HepG2 (cell line): ENCODE measurements at regions not wholly inside any gene's neighbourhood (a gene's known extent, or its start where the extent isn't known, plus 50 kb on each side); places are given as distances from the start of the nearest gene placed in this dataset.

Experiments used
- ATAC-seq: fragments of 200-7000 bp; cut with Tn5 transposase; 3 replicates; pipeline ENCODE4 v1.9.1; 2020; ENCODE audit warnings: mild to moderate bottlenecking, moderate library complexity
- BruUV-seq: library from RNA; stranded (reverse); fragments of 400-500 nt; replicated peaks from 2 replicates; lab custom pipeline; 2021; lab: Mats Ljungman, UMichigan
- CTCF ChIA-PET: fragments of 300-600 bp; formaldehyde crosslinking; extraction: SDS; loops from one replicate; lab custom pipeline; 2021; ENCODE audit warnings: low total read pairs, inconsistent platforms, low intra/inter-chr PET ratio; lab: Yijun Ruan, JAX
- POLR2A ChIA-PET: fragments of 350-600 bp; sonication (Branson Sonifier 250); formaldehyde crosslinking; loops from one replicate; lab custom pipeline; 2020; ENCODE audit warnings: antibody characterized with exemption, inconsistent platforms; lab: Yijun Ruan, JAX
- DNase-seq: peaks from one replicate; pipeline ENCODE4 v3.0.0-alpha.2; 2015; ENCODE audit warnings: low spot score
- FAIRE-seq: peaks from 3 replicates; lab custom pipeline; 2011; peaks lifted over from hg19 to GRCh38; lab: Jason Lieb, UNC
- H2AFZ ChIP-seq: one replicate; pipeline ENCODE4 v1.6.1; 2011; ENCODE audit warnings: low read length, inconsistent platforms
- H3K27ac ChIP-seq: fragments of 300-600 bp; 3 replicates; pipeline ENCODE4 v1.8.0; 2011; ENCODE audit warnings: mixed run types, mild to moderate bottlenecking, mixed read lengths, low read length, inconsistent platforms; ENCODE audit not compliant: insufficient read depth; ENCODE audit errors: extremely low read length
- H3K27me3 ChIP-seq, 2 experiments: fragments of 200-600 bp in 1 of 2; 2 replicates in 1 of 2; 3 replicates in 1 of 2; pipeline versions ENCODE4 v1.6.0 to v1.8.0; 2011; ENCODE audit warnings: low read length in 2 of 2, mild to moderate bottlenecking in 2 of 2, moderate library complexity in 2 of 2, inconsistent platforms in 1 of 2; ENCODE audit not compliant: insufficient read depth in 2 of 2, control insufficient read depth in 1 of 2
- H3K36me3 ChIP-seq, 2 experiments: fragments of 200-600 bp in 1 of 2; replicated peaks in 1 of 2; 2 replicates in 1 of 2; 3 replicates in 1 of 2; pipeline versions ENCODE4 v1.5.1 to v1.8.0; 2011; ENCODE audit warnings: low read length in 2 of 2, inconsistent platforms in 1 of 2; ENCODE audit not compliant: insufficient read depth in 2 of 2, control insufficient read depth in 1 of 2
- H3K4me1 ChIP-seq: 2 replicates; pipeline ENCODE4 v1.5.1; 2012; ENCODE audit warnings: low read length, inconsistent platforms; ENCODE audit not compliant: insufficient read depth
- H3K4me2 ChIP-seq: 2 replicates; pipeline ENCODE4 v1.6.0; 2011; ENCODE audit warnings: low read depth, low read length, inconsistent platforms
- H3K4me3 ChIP-seq, 3 experiments: fragments of 200-600 bp in 1 of 3; sonication (generic), shearing (Covaris generic) in 1 of 3; replicated peaks in 1 of 3; 2 replicates each; pipeline ENCODE4 v1.5.1; 2011 to 2016; ENCODE audit warnings: low read length in 3 of 3, inconsistent platforms in 2 of 3, low read depth in 2 of 3, mild to moderate bottlenecking in 2 of 3, control low read depth in 1 of 3, mixed read lengths in 1 of 3; ENCODE audit not compliant: insufficient read depth in 1 of 3
- H3K79me2 ChIP-seq: one replicate; pipeline ENCODE4 v1.6.1; 2011; ENCODE audit warnings: low read length, inconsistent platforms; ENCODE audit not compliant: insufficient read depth
- H3K9ac ChIP-seq: 2 replicates; pipeline ENCODE4 v1.6.0; 2011; ENCODE audit warnings: mild to moderate bottlenecking, low read depth, low read length, inconsistent platforms; ENCODE audit not compliant: insufficient read depth
- H3K9me3 ChIP-seq: 2 replicates; pipeline ENCODE4 v1.5.1; 2012; ENCODE audit warnings: mild to moderate bottlenecking, low read length
- H4K20me1 ChIP-seq: 2 replicates; pipeline ENCODE4 v1.6.0; 2011; ENCODE audit warnings: inconsistent platforms, mild to moderate bottlenecking, low read length, moderate library complexity; ENCODE audit not compliant: insufficient read depth
- ATF5 ChIP-seq: sonication (generic); formaldehyde crosslinking; IDR thresholded peaks from 2 replicates; pipeline ENCODE4 v1.4.0; 2020; ENCODE audit warnings: mild to moderate bottlenecking, low read depth, missing genetic modification reagents
- CBFB ChIP-seq: sonication (generic); formaldehyde crosslinking; IDR thresholded peaks from 2 replicates; pipeline ENCODE4 v1.4.0; 2020; ENCODE audit warnings: missing genetic modification reagents
- MNT ChIP-seq: fragments of 450-650 bp; IDR thresholded peaks from 2 replicates; pipeline ENCODE4 v1.6.1; 2016
- MYC ChIP-seq: sonication (generic); formaldehyde crosslinking; IDR thresholded peaks from 2 replicates; pipeline ENCODE4 v1.9.0; 2021; ENCODE audit warnings: missing genetic modification reagents, borderline replicate concordance
- MYPOP ChIP-seq: sonication (generic); formaldehyde crosslinking; IDR thresholded peaks from 2 replicates; pipeline ENCODE4 v1.8.1; 2023; ENCODE audit warnings: mild to moderate bottlenecking, moderate library complexity, missing genetic modification reagents
- PBX2 ChIP-seq: IDR thresholded peaks from 2 replicates; pipeline ENCODE4 v1.6.1; 2016; ENCODE audit warnings: control low read depth
- RAD21 ChIP-seq: fragments of 450-650 bp; formaldehyde crosslinking; IDR thresholded peaks from 2 replicates; pipeline ENCODE4 v1.5.0; 2020; ENCODE audit warnings: mild to moderate bottlenecking
- TRIM24 ChIP-seq: sonication (generic); formaldehyde crosslinking; IDR thresholded peaks from 2 replicates; pipeline ENCODE4 v1.8.0; 2022; ENCODE audit warnings: mild to moderate bottlenecking, missing genetic modification reagents
- ZBTB33 ChIP-seq: sonication (generic); formaldehyde crosslinking; IDR thresholded peaks from 2 replicates; pipeline ENCODE4 v1.4.0; 2020; ENCODE audit warnings: missing genetic modification reagents
- ZNF160 ChIP-seq: sonication (generic); formaldehyde crosslinking; IDR thresholded peaks from 2 replicates; pipeline ENCODE4 v1.8.0; 2022; ENCODE audit warnings: mild to moderate bottlenecking, inconsistent platforms, missing genetic modification reagents
- ZNF629 ChIP-seq: sonication (generic); formaldehyde crosslinking; conservative IDR thresholded peaks from 2 replicates; pipeline ENCODE4 v1.5.0; 2020; ENCODE audit warnings: missing genetic modification reagents
- WGBS: methylation state at CpG from one replicate; pipeline ENCODE4 v1.1.6; 2017; ENCODE audit warnings: low lambda C conversion rate; 5-methylcytosine and 5-hydroxymethylcytosine counted together
- in situ Hi-C: cut with HindIII; loops from 2 replicates; pipeline ENCODE4 v1.10.0; 2017; ENCODE audit warnings: low pct_unique_long_range_greater_than_20kb; ENCODE audit not compliant: extremely low pct_ligation_motif_present
- intact Hi-C: fragments of 100-400 bp; cut with micrococcal nuclease; formaldehyde crosslinking; loops from one replicate; pipeline ENCODE4 v1.10.0; 2022; ENCODE audit not compliant: unreplicated experiment

GRCh38 chr9:126050605-126050990, 276.0 kb upstream of the MVB12B start:
- 41% methylated on average over 5 of the region's 9 CpGs for WGBS
- peaks cover 7% of the 10 kb centered on the region; the same call in 1 of the 2 replicates for H3K9me3 ChIP-seq
- intact Hi-C loops (loop anchor here (5.0 kb wide), 1 partner anchor 177 kb away; no protein-coding TSS in a partner anchor), in situ Hi-C loops (loop anchor here (10.0 kb wide), 1 partner anchor 174 kb away; no protein-coding TSS in a partner anchor)
- H3K4me1 ChIP-seq, result no peaks in the 10 kb centered on the region
- no peaks in the 10 kb centered on the region for H3K36me3 ChIP-seq
- no peak overlapping the region for H3K4me3 ChIP-seq
- peaks cover 4 to 5% of the 10 kb centered on the region in 2 experiments; a peak in 1 of 5 replicates for H3K27me3 ChIP-seq
- no peak overlapping the region for H3K9ac ChIP-seq
- no peak overlapping the region for H3K4me2 ChIP-seq
- no peak overlapping the region for H3K27ac ChIP-seq
- H3K79me2 ChIP-seq, result no peaks in the 10 kb centered on the region
- H2AFZ ChIP-seq, result no peak overlapping the region
- H4K20me1 ChIP-seq, result no peaks in the 10 kb centered on the region
- ATAC-seq, result no peak
- ChIA-PET CTCF (interaction anchor here (1.7 kb wide), 1 partner anchor 178 kb away, joined by 6 read pairs; no protein-coding TSS in a partner anchor), POLR2A (no interaction called here)
- no peak for TF ChIP-seq RAD21
- no peak for TF ChIP-seq MNT
- TF ChIP-seq ZNF629 (CRISPR knock-in tag), result peak; percentile 66
- TF ChIP-seq PBX2, result no peak
- FAIRE-seq, result no peak
- DNase-seq, result no peak
- no TSS peak for BruUV-seq

- H4K20me1 ChIP-seq, result no peaks in the 10 kb centered on the region
- peaks cover 5% of the 10 kb centered on the region in 2 experiments; a peak in 1 of 5 replicates for H3K27me3 ChIP-seq
- intact Hi-C loops (loop anchor here (5.0 kb wide), 1 partner anchor 176 kb away; no protein-coding TSS in a partner anchor), in situ Hi-C loops (loop anchor here (10.0 kb wide), 1 partner anchor 173 kb away; no protein-coding TSS in a partner anchor)
- no peaks in the 10 kb centered on the region for H3K9me3 ChIP-seq
- H3K4me1 ChIP-seq, result no peaks in the 10 kb centered on the region
- no peak overlapping the region for H3K4me3 ChIP-seq
- DNase-seq (no peak), FAIRE-seq (no peak), ATAC-seq (no peak)
- H3K79me2 ChIP-seq, result no peaks in the 10 kb centered on the region
- no peak overlapping the region for H3K27ac ChIP-seq
- POLR2A ChIA-PET, result no interaction called here
- H3K4me2 ChIP-seq, result no peak overlapping the region
- no TSS peak for BruUV-seq
- H3K9ac ChIP-seq, result no peak overlapping the region
- 27% methylated on average over 8 of the region's 15 CpGs for WGBS
- no peak overlapping the region for H2AFZ ChIP-seq
- no peaks in the 10 kb centered on the region for H3K36me3 ChIP-seq
- CTCF ChIA-PET, result no interaction called here
- TF ChIP-seq CBFB (CRISPR knock-in tag) (no peak), TRIM24 (CRISPR knock-in tag) (no peak), ZBTB33 (CRISPR knock-in tag) (no peak), ATF5 (no peak), ZNF160 (CRISPR knock-in tag) (no peak), MYPOP (no peak), MYC (no peak)
Observed at GRCh38 chr9:126051446-126052130, 275.0 kb upstream of the MVB12B start.
